CD4-positive, CD25-positive, alpha-beta regulatory T cell (primary cell): ENCODE measurements at regions not wholly inside any gene's neighbourhood (a gene's known extent, or its start where the extent isn't known, plus 50 kb on each side); places are given as distances from the start of the nearest gene placed in this dataset.
A peak's percentile ranks its signal among the peaks of the same experiment; 100 is the strongest.

Experiments used
- ATAC-seq, 2 donors: fragments of 150-1000 bp; cut with Tn5 transposase; one replicate each; pipeline ENCODE4 v1.10.0; 2021; ENCODE audit warnings: low read depth in 2 of 2, moderate number of reproducible peaks in 2 of 2, moderate library complexity in 1 of 2
- DNase-seq, 3 donors: peaks; one replicate each; pipeline versions ENCODE4 v3.0.0 to v3.0.0-alpha.2; 2012 to 2022; ENCODE audit warnings: mixed read lengths in 1 of 3
- H3K27ac ChIP-seq: one replicate; pipeline ENCODE4 v1.7.0; 2013; ENCODE audit warnings: mild to moderate bottlenecking, low read length; ENCODE audit not compliant: insufficient read depth, poor library complexity, severe bottlenecking
- H3K27me3 ChIP-seq: one replicate; pipeline ENCODE4 v1.7.0; 2013; ENCODE audit warnings: low read length; ENCODE audit not compliant: control insufficient read depth, insufficient read depth
- H3K36me3 ChIP-seq: one replicate; pipeline ENCODE4 v1.7.0; 2013; ENCODE audit warnings: mild to moderate bottlenecking, low read length, moderate library complexity; ENCODE audit not compliant: control insufficient read depth, insufficient read depth
- H3K4me1 ChIP-seq: 2 replicates; pipeline ENCODE4 v1.7.0; 2013; ENCODE audit warnings: mild to moderate bottlenecking, low read length; ENCODE audit not compliant: insufficient read depth, control insufficient read depth, poor library complexity, severe bottlenecking
- H3K4me3 ChIP-seq: one replicate; pipeline ENCODE4 v1.7.0; 2013; ENCODE audit warnings: low read depth, mild to moderate bottlenecking, low read length, moderate library complexity
- H3K9me3 ChIP-seq, 2 experiments: 1 replicate in 1 of 2; 2 replicates in 1 of 2; pipeline ENCODE4 v1.7.0; 2013; ENCODE audit warnings: low read length in 2 of 2, mild to moderate bottlenecking in 1 of 2, moderate library complexity in 1 of 2; ENCODE audit not compliant: control insufficient read depth in 2 of 2
- H3K27ac Mint-ChIP-seq, 3 donors: one replicate each; pipeline ENCODE4 v1.8.0; 2020 to 2022; ENCODE audit warnings: mild to moderate bottlenecking in 3 of 3, mixed read lengths in 3 of 3, moderate library complexity in 2 of 3
- H3K27me3 Mint-ChIP-seq: one replicate; pipeline ENCODE4 v1.8.0; 2022; ENCODE audit warnings: mild to moderate bottlenecking, mixed read lengths
- H3K36me3 Mint-ChIP-seq: one replicate; pipeline ENCODE4 v1.8.0; 2020; ENCODE audit warnings: mixed read lengths
- H3K4me1 Mint-ChIP-seq, 4 donors: one replicate each; pipeline ENCODE4 v1.8.0; 2020 to 2022; ENCODE audit warnings: mixed read lengths in 4 of 4, mild to moderate bottlenecking in 1 of 4
- H3K4me3 Mint-ChIP-seq, 4 donors: one replicate each; pipeline ENCODE4 v1.8.0; 2020 to 2022; ENCODE audit warnings: mild to moderate bottlenecking in 4 of 4, mixed read lengths in 4 of 4, moderate library complexity in 3 of 4
- H3K9me3 Mint-ChIP-seq, 7 donors: one replicate each; pipeline ENCODE4 v1.8.0; 2020 to 2022; ENCODE audit warnings: mixed read lengths in 7 of 7, mild to moderate bottlenecking in 3 of 7, moderate library complexity in 2 of 7

- H3K4me3 Mint-ChIP-seq, result no peak overlapping the region
- peaks cover 3% of the 10 kb centered on the region for H3K36me3 Mint-ChIP-seq
- no peaks in the 10 kb centered on the region for H3K4me1 Mint-ChIP-seq
- peaks cover 29% of the 10 kb centered on the region for H3K27me3 Mint-ChIP-seq
- ATAC-seq (no peak), DNase-seq (no peak)
- H3K9me3 Mint-ChIP-seq, result peaks cover 0 to 5% (median 0%) of the 10 kb centered on the region in 7 donors
- no peaks in the 10 kb centered on the region for H3K9me3 ChIP-seq
- H3K27me3 ChIP-seq, result peaks cover 3% of the 10 kb centered on the region
- H3K36me3 ChIP-seq, result no peaks in the 10 kb centered on the region
- H3K4me3 ChIP-seq, result no peak overlapping the region
- no peak overlapping the region for H3K27ac ChIP-seq
- no peaks in the 10 kb centered on the region for H3K4me1 ChIP-seq
- H3K27ac Mint-ChIP-seq, result no peak overlapping the region
These were observed 113.6 kb downstream of the GALC start for GRCh38 chr14:87879389-87879788.

DNA sequence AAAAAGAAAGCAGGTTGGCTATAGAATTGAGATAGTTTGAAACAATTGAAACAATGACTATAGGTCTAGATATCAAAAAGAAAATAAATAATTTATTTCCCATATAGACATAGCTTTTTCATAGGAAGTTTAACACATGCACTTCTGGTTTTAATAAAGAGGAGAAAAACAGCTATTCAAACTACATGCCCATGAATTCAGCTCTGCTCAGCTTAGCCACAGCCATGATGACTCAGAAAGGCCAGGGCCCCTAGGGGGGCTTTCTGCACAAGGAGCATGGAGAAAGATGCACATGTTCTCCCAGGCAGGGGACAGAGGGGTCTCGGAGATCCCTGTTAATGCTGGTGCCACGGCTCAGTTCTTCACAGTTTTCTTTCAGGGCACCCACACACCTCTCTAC, 114.0 kb downstream of the GALC start:
- Histone ChIP-seq H3K27ac (no peak overlapping the region), H3K27me3 (peaks cover 3% of the 10 kb centered on the region), H3K4me3 (no peak overlapping the region), H3K36me3 (no peaks in the 10 kb centered on the region), H3K9me3 (no peaks in the 10 kb centered on the region), H3K4me1 (no peaks in the 10 kb centered on the region)
- Mint-ChIP-seq H3K4me1 (no peaks in the 10 kb centered on the region), H3K27me3 (peaks cover 33% of the 10 kb centered on the region), H3K36me3 (peaks cover 3% of the 10 kb centered on the region), H3K27ac (no peak overlapping the region), H3K9me3 (peaks cover 0 to 5% (median 0%) of the 10 kb centered on the region in 7 donors), H3K4me3 (no peak overlapping the region)
- no peak for ATAC-seq
- no peak for DNase-seq

GRCh38 chr14:87877877-87878276, 115.1 kb downstream of the GALC start:
- H3K4me1 ChIP-seq, result no peaks in the 10 kb centered on the region
- peaks cover 33% of the 10 kb centered on the region for H3K27me3 Mint-ChIP-seq

DNA sequence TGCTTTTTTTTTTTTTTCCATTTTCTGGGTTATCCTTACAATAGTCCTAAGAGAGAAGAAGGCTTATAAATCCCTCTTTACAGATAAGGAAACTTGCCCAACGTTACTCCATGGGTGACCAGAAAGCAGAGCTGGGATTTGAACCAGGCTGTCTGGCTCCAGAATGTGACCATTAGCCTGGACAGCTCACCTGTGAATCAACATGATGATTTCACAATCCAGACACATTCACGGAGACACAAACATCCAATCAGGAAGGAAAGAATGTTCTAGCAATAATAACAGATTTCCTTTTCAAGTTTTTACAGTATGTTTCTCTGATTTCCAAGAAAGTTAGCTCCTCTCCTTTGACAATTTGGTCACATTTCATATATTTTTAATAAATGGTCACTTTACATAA, 118.3 kb downstream of the GALC start:
- Histone ChIP-seq H3K27ac (no peak overlapping the region), H3K27me3 (no peaks in the 10 kb centered on the region), H3K4me3 (no peak overlapping the region), H3K36me3 (no peaks in the 10 kb centered on the region), H3K9me3 (no peaks in the 10 kb centered on the region), H3K4me1 (no peaks in the 10 kb centered on the region)
- H3K9me3 Mint-ChIP-seq, result peaks cover 0 to 1% (median 0%) of the 10 kb centered on the region in 7 donors
- H3K27me3 Mint-ChIP-seq, result peaks cover 26% of the 10 kb centered on the region
- ATAC-seq (no peak), DNase-seq (no peak)
- no peak overlapping the region for H3K27ac Mint-ChIP-seq
- no peaks in the 10 kb centered on the region for H3K36me3 Mint-ChIP-seq
- no peak overlapping the region for H3K4me3 Mint-ChIP-seq
- H3K4me1 Mint-ChIP-seq, result no peaks in the 10 kb centered on the region

More at GRCh38 chr14:87877877-87878276, 115.1 kb downstream of the GALC start:
- Mint-ChIP-seq H3K4me1 (no peaks in the 10 kb centered on the region), H3K27ac (no peak overlapping the region), H3K36me3 (peaks cover 3% of the 10 kb centered on the region), H3K4me3 (no peak overlapping the region), H3K9me3 (peaks cover 0 to 5% (median 0%) of the 10 kb centered on the region in 7 donors)
- ATAC-seq, result no peak
- Histone ChIP-seq H3K27ac (no peak overlapping the region), H3K9me3 (no peaks in the 10 kb centered on the region), H3K4me3 (no peak overlapping the region), H3K27me3 (peaks cover 2% of the 10 kb centered on the region), H3K36me3 (no peaks in the 10 kb centered on the region)
- DNase-seq, result no peak

DNA sequence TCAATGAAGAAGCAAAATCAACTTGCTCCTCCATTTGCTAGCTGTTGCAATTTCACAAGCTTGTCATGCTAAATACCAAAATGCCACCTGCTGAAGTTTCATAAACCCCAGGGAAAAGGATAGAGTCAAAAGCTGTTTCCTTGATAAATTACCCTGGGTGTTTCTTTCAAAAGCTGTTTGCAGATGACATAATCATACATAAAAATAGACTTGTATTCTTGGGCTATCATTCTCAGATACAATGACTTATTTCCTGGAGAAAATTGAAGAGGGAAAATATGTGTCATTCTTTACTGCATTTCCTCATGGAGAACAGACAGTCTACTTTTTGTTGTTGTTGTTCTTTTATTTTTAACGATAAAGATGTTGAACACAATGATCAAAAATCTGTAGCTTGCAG, 119.2 kb downstream of the GALC start:
- Mint-ChIP-seq H3K27ac (no peak overlapping the region), H3K9me3 (peaks cover 0 to 3% (median 0%) of the 10 kb centered on the region in 7 donors), H3K4me1 (no peaks in the 10 kb centered on the region), H3K27me3 (peaks cover 26% of the 10 kb centered on the region), H3K36me3 (no peaks in the 10 kb centered on the region), H3K4me3 (no peak overlapping the region)
- no peak for ATAC-seq
- H3K4me3 ChIP-seq, result no peak overlapping the region
- H3K4me1 ChIP-seq, result no peaks in the 10 kb centered on the region
- H3K36me3 ChIP-seq, result no peaks in the 10 kb centered on the region
- no peak overlapping the region for H3K27ac ChIP-seq
- H3K27me3 ChIP-seq, result no peaks in the 10 kb centered on the region
- DNase-seq, result no peak
- H3K9me3 ChIP-seq, result no peaks in the 10 kb centered on the region

DNA sequence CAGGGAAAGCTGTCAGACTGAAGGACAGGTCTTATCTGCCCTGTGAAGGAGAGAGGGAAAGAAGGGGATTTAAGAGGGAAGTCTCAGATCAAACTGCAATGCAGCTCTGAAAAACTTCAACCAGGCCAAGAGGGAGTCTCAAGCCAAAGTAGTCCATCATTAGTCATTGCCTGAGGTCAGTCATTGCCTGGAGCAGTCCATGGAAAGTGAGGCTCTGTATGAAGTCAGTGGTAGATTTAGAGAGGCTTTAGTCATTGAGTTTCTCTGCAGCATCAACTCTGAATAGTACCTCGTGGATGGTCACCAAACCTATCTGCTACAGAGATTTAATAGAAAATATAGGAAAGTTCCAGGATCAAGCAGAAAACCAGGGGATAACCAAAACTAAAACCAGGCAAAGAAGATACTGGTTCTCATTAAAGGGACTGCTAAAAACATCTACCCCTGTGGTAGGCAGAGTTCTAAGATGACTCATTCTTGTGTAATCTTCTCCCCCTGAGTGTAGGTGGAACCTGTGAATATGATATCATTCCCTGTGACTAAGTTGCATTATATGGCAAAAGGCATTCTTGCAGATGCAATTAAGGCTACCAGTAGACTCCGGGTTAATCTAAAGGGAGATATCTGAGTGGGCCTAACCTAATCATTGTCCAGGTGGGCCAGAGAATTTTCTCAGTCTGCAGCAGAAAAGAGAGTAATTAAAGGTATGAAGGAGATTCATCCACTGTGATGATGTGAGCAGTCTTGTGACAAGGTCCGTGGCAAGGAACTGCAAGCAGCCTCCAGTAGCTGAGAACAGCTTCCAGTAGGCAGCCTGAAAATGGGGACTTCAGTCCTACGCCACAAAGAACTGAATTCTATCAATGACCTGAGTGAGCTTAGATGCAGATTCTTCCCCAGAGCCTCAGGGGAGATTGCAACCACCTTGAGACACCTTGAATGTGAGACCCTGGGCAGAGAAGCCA, 123.1 kb downstream of the GALC start:
- H3K36me3 Mint-ChIP-seq, result no peaks in the 10 kb centered on the region
- H3K27ac Mint-ChIP-seq, result peak overlapping the region in 1 of 3 donors; percentile 43
- no peak overlapping the region for H3K4me3 ChIP-seq
- H3K4me1 Mint-ChIP-seq, result no peaks in the 10 kb centered on the region
- H3K27me3 ChIP-seq, result no peaks in the 10 kb centered on the region
- no peaks in the 10 kb centered on the region for H3K9me3 ChIP-seq
- no peak overlapping the region for H3K4me3 Mint-ChIP-seq
- peaks cover 0 to 5% (median 0%) of the 10 kb centered on the region in 7 donors for H3K9me3 Mint-ChIP-seq
- H3K4me1 ChIP-seq, result no peaks in the 10 kb centered on the region
- no peaks in the 10 kb centered on the region for H3K36me3 ChIP-seq
- ATAC-seq (no peak), DNase-seq (no peak)
- H3K27ac ChIP-seq, result no peak overlapping the region
- H3K27me3 Mint-ChIP-seq, result peaks cover 9% of the 10 kb centered on the region

GRCh38 chr14:87868920-87869319, 124.1 kb downstream of the GALC start:
- ATAC-seq, result no peak

GRCh38 chr14:87866116-87866515, 126.9 kb downstream of the GALC start:
- Histone ChIP-seq H3K4me1 (no peaks in the 10 kb centered on the region), H3K27me3 (no peaks in the 10 kb centered on the region), H3K9me3 (no peaks in the 10 kb centered on the region), H3K27ac (no peak overlapping the region), H3K4me3 (no peak overlapping the region), H3K36me3 (no peaks in the 10 kb centered on the region)
- Mint-ChIP-seq H3K9me3 (peaks cover 0 to 5% (median 0%) of the 10 kb centered on the region in 7 donors), H3K4me3 (no peak overlapping the region), H3K27ac (no peak overlapping the region), H3K36me3 (no peaks in the 10 kb centered on the region), H3K4me1 (no peaks in the 10 kb centered on the region), H3K27me3 (peaks cover 5% of the 10 kb centered on the region)
- DNase-seq (no peak), ATAC-seq (no peak)

More at GRCh38 chr14:87868920-87869319, 124.1 kb downstream of the GALC start:
- no peaks in the 10 kb centered on the region for H3K27me3 ChIP-seq
- no peaks in the 10 kb centered on the region for H3K4me1 ChIP-seq
- Mint-ChIP-seq H3K27me3 (no peaks in the 10 kb centered on the region), H3K4me3 (no peak overlapping the region), H3K4me1 (no peaks in the 10 kb centered on the region), H3K36me3 (no peaks in the 10 kb centered on the region), H3K27ac (peak overlapping the region in 1 of 3 donors; percentile 43), H3K9me3 (peaks cover 0 to 5% (median 0%) of the 10 kb centered on the region in 7 donors)
- no peak overlapping the region for H3K27ac ChIP-seq
- no peak for DNase-seq
- no peaks in the 10 kb centered on the region for H3K9me3 ChIP-seq
- H3K4me3 ChIP-seq, result no peak overlapping the region
- no peaks in the 10 kb centered on the region for H3K36me3 ChIP-seq
